Neuronal stem cell (in vitro differentiated cells): ENCODE measurements at regions not wholly inside any gene's neighbourhood (a gene's known extent, or its start where the extent isn't known, plus 50 kb on each side); places are given as distances from the start of the nearest gene placed in this dataset.

Experiments used
- DNase-seq: peaks from one replicate; pipeline ENCODE4 v3.0.0-alpha.2; 2013; ENCODE audit warnings: low spot score
- H2AFZ ChIP-seq: one replicate; pipeline ENCODE4 v1.6.1; 2013; ENCODE audit warnings: mild to moderate bottlenecking, low read length, inconsistent platforms
- H2AK5ac ChIP-seq: 2 replicates; pipeline ENCODE4 v1.6.1; 2013; ENCODE audit warnings: low read depth, mild to moderate bottlenecking, inconsistent platforms, low read length, moderate library complexity, mixed read lengths
- H2BK120ac ChIP-seq: 2 replicates; pipeline ENCODE4 v1.6.1; 2013; ENCODE audit warnings: low read depth, mild to moderate bottlenecking, inconsistent platforms, low read length, moderate library complexity, mixed read lengths
- H2BK12ac ChIP-seq: one replicate; pipeline ENCODE4 v1.6.1; 2013; ENCODE audit warnings: low read length, inconsistent platforms
- H2BK15ac ChIP-seq: 2 replicates; pipeline ENCODE4 v1.6.1; 2013; ENCODE audit warnings: mild to moderate bottlenecking, low read length, inconsistent platforms, mixed read lengths
- H2BK5ac ChIP-seq: one replicate; pipeline ENCODE4 v1.6.1; 2013; ENCODE audit warnings: inconsistent platforms, mild to moderate bottlenecking, low read length, moderate library complexity
- H3K14ac ChIP-seq: one replicate; pipeline ENCODE4 v1.6.1; 2013; ENCODE audit warnings: low read length, inconsistent platforms
- H3K18ac ChIP-seq: 2 replicates; pipeline ENCODE4 v1.6.1; 2013; ENCODE audit warnings: low read length, inconsistent platforms
- H3K23ac ChIP-seq: 2 replicates; pipeline ENCODE4 v1.6.1; 2013; ENCODE audit warnings: low read depth, mild to moderate bottlenecking, mixed read lengths, low read length, inconsistent platforms; ENCODE audit not compliant: poor library complexity
- H3K27ac ChIP-seq: replicated peaks from 3 replicates; pipeline ENCODE4 v1.5.1; 2013; ENCODE audit warnings: low read length, inconsistent platforms
- H3K27me3 ChIP-seq, 3 experiments: 2 replicates each; pipeline ENCODE4 v1.6.1; 2013; ENCODE audit warnings: low read length in 3 of 3, mild to moderate bottlenecking in 2 of 3, inconsistent platforms in 1 of 3, low read depth in 1 of 3, mixed read lengths in 1 of 3, moderate library complexity in 1 of 3; ENCODE audit not compliant: control insufficient read depth in 3 of 3, insufficient read depth in 3 of 3
- H3K36me3 ChIP-seq, 2 donors: replicated peaks in 1 of 2; 2 replicates each; pipeline ENCODE4 v1.6.1; 2013; ENCODE audit warnings: low read length in 2 of 2; ENCODE audit not compliant: control insufficient read depth in 2 of 2, insufficient read depth in 2 of 2
- H3K4ac ChIP-seq: 2 replicates; pipeline ENCODE4 v1.6.1; 2013; ENCODE audit warnings: inconsistent platforms, mild to moderate bottlenecking, low read length, moderate library complexity
- H3K4me1 ChIP-seq, 2 donors: 1 replicate in 1 of 2; 2 replicates in 1 of 2; pipeline ENCODE4 v1.6.1; 2013; ENCODE audit warnings: low read length in 2 of 2, low read depth in 1 of 2; ENCODE audit not compliant: control insufficient read depth in 2 of 2, insufficient read depth in 1 of 2
- H3K4me2 ChIP-seq: one replicate; pipeline ENCODE4 v1.6.1; 2013; ENCODE audit warnings: mild to moderate bottlenecking, low read length, inconsistent platforms; ENCODE audit not compliant: insufficient read depth, poor library complexity, severe bottlenecking
- H3K4me3 ChIP-seq, 2 donors: 2 replicates each; pipeline ENCODE4 v1.5.1; 2013; ENCODE audit warnings: low read length in 2 of 2, mild to moderate bottlenecking in 2 of 2, inconsistent platforms in 1 of 2, moderate library complexity in 1 of 2
- H3K79me1 ChIP-seq: one replicate; pipeline ENCODE4 v1.6.1; 2013; ENCODE audit warnings: low read depth, mild to moderate bottlenecking, inconsistent platforms, low read length, moderate library complexity
- H3K9ac ChIP-seq: one replicate; pipeline ENCODE4 v1.6.1; 2013; ENCODE audit warnings: mild to moderate bottlenecking, low read depth, low read length, inconsistent platforms; ENCODE audit not compliant: poor library complexity
- H3K9me3 ChIP-seq, 2 donors: replicated peaks in 1 of 2; 2 replicates each; pipeline versions ENCODE3 to v1.6.1; 2013; ENCODE audit warnings: low read length in 2 of 2, mild to moderate bottlenecking in 2 of 2, inconsistent platforms in 1 of 2, low read depth in 1 of 2, mixed read lengths in 1 of 2, moderate library complexity in 1 of 2; ENCODE audit not compliant: control insufficient read depth in 2 of 2, insufficient read depth in 1 of 2
- H4K8ac ChIP-seq: one replicate; pipeline ENCODE4 v1.6.1; 2013; ENCODE audit warnings: low read depth, mild to moderate bottlenecking, inconsistent platforms, low read length, moderate library complexity
- H4K91ac ChIP-seq: one replicate; pipeline ENCODE4 v1.6.1; 2013; ENCODE audit warnings: low read length, low read depth, mild to moderate bottlenecking, inconsistent platforms; ENCODE audit not compliant: poor library complexity
- WGBS, 2 donors: extraction: QIAGEN DNeasy Blood & Tissue Kit; methylation state at CpG; one replicate each; pipeline ENCODE4 v1.1.7; 2013; ENCODE audit warnings: missing lambda C conversion rate in 2 of 2, mixed read lengths in 1 of 2; ENCODE audit not compliant: insufficient read length in 2 of 2, insufficient replicate concordance in 1 of 2; ENCODE audit errors: extremely low coverage in 2 of 2; 5-methylcytosine and 5-hydroxymethylcytosine counted together

- Histone ChIP-seq H3K18ac (no peak overlapping the region), H3K4me1 (no peaks in the 10 kb centered on the region), H3K23ac (no peak overlapping the region), H3K4me3 (no peak overlapping the region), H4K8ac (no peak overlapping the region), H3K27ac (no peak overlapping the region), H3K27me3 (no peaks in the 10 kb centered on the region), H4K91ac (no peak overlapping the region), H2BK15ac (no peak overlapping the region), H3K36me3 (no peaks in the 10 kb centered on the region), H2AK5ac (no peak overlapping the region), H3K9me3 (no peaks in the 10 kb centered on the region), H3K79me1 (no peaks in the 10 kb centered on the region), H3K14ac (no peak overlapping the region), H2AFZ (no peak overlapping the region), H2BK12ac (no peak overlapping the region), H2BK5ac (no peak overlapping the region), H3K4ac (no peak overlapping the region), H3K9ac (no peak overlapping the region), H2BK120ac (no peak overlapping the region), H3K4me2 (no peak overlapping the region)
- no CpG with 5 or more reads among the region's 3 CpGs for WGBS, 2 donors
- no peak for DNase-seq
Observed at GRCh38 chr4:149136951-149137620, 678.6 kb downstream of the IQCM start.

- H2BK12ac ChIP-seq: no peak overlapping the region
- H3K27ac ChIP-seq: no peak overlapping the region
- H3K79me1 ChIP-seq: no peaks in the 10 kb centered on the region
- H2BK120ac ChIP-seq: no peak overlapping the region
- no peak overlapping the region for H2AK5ac ChIP-seq
- no peak overlapping the region for H4K91ac ChIP-seq
- H3K14ac ChIP-seq: no peak overlapping the region
- no peaks in the 10 kb centered on the region for H3K4me1 ChIP-seq
- no peak overlapping the region for H2BK15ac ChIP-seq
- no peaks in the 10 kb centered on the region for H3K27me3 ChIP-seq
- no peaks in the 10 kb centered on the region for H3K36me3 ChIP-seq
- no peak overlapping the region for H3K23ac ChIP-seq
- no peak overlapping the region for H2BK5ac ChIP-seq
- H3K4me3 ChIP-seq: no peak overlapping the region
- H3K18ac ChIP-seq: no peak overlapping the region
- no CpG with 5 or more reads among the region's 4 CpGs for WGBS, 2 donors
- no peak overlapping the region for H3K4me2 ChIP-seq
- no peak overlapping the region for H3K4ac ChIP-seq
- no peaks in the 10 kb centered on the region for H3K9me3 ChIP-seq
- DNase-seq: no peak
- no peak overlapping the region for H2AFZ ChIP-seq
- H3K9ac ChIP-seq: no peak overlapping the region
- no peak overlapping the region for H4K8ac ChIP-seq
Observed at GRCh38 chr4:149135062-149135461, 680.6 kb downstream of the IQCM start.

GRCh38 chr4:149121023-149121404, 678.8 kb upstream of the NR3C2 start:
- Histone ChIP-seq H3K4me2 (no peak overlapping the region), H2AK5ac (no peak overlapping the region), H2BK5ac (no peak overlapping the region), H3K4me3 (no peak overlapping the region), H2BK15ac (no peak overlapping the region), H2AFZ (no peak overlapping the region), H3K4ac (no peak overlapping the region), H2BK12ac (no peak overlapping the region), H3K27ac (no peak overlapping the region), H3K27me3 (no peaks in the 10 kb centered on the region), H3K4me1 (peaks cover 0 to 5% of the 10 kb centered on the region in 2 donors), H3K18ac (no peak overlapping the region), H4K91ac (no peak overlapping the region), H3K79me1 (no peaks in the 10 kb centered on the region), H2BK120ac (no peak overlapping the region), H3K36me3 (no peaks in the 10 kb centered on the region), H3K9ac (no peak overlapping the region), H3K23ac (no peak overlapping the region), H3K9me3 (no peaks in the 10 kb centered on the region), H4K8ac (no peak overlapping the region), H3K14ac (no peak overlapping the region)
- no CpG with 5 or more reads among the region's 5 CpGs for WGBS, 2 donors
- DNase-seq: no peak

GRCh38 chr4:149120331-149121022, 678.3 kb upstream of the NR3C2 start:
- Histone ChIP-seq H3K18ac (no peak overlapping the region), H2AK5ac (no peak overlapping the region), H3K27ac (no peak overlapping the region), H3K36me3 (no peaks in the 10 kb centered on the region), H3K23ac (no peak overlapping the region), H3K14ac (no peak overlapping the region), H2BK5ac (no peak overlapping the region), H4K8ac (no peak overlapping the region), H2BK15ac (no peak overlapping the region), H2BK120ac (no peak overlapping the region), H3K9me3 (no peaks in the 10 kb centered on the region), H3K27me3 (no peaks in the 10 kb centered on the region), H3K4me3 (no peak overlapping the region), H3K9ac (no peak overlapping the region), H2BK12ac (no peak overlapping the region), H3K4ac (no peak overlapping the region), H3K79me1 (no peaks in the 10 kb centered on the region), H2AFZ (no peak overlapping the region), H3K4me2 (no peak overlapping the region), H4K91ac (no peak overlapping the region), H3K4me1 (peaks cover 0 to 5% of the 10 kb centered on the region in 2 donors)
- no CpG with 5 or more reads among the region's 2 CpGs for WGBS, 2 donors
- DNase-seq: no peak
